COR-L47 (cell line): ENCODE measurements at regions not wholly inside any gene's neighbourhood (a gene's known extent, or its start where the extent isn't known, plus 50 kb on each side); places are given as distances from the start of the nearest gene placed in this dataset.

Experiments
- DNase-seq: peaks from one replicate; lab custom pipeline; 2025; lab: John Stamatoyannopoulos, UW

DNA sequence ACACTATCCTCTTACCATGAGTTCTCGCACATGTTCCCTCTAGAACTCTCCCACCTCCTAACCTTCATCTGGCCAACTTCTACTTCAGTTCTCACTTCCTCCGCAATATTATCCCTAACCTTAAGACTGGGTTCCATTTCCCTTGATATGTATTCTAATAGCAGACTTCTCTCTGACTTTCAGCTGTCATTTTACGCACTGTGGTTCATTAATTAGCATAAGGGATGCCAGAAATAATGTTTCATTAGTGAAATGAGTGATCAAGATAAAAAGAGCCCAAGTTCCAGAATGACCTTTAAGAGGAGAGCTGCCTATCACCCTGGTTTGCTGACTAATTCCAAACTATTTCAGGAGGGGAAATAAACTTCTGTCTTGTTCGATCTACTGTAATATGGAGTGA is 108.6 kb upstream of the CCDC150 start:
- DNase-seq: no peak

DNA sequence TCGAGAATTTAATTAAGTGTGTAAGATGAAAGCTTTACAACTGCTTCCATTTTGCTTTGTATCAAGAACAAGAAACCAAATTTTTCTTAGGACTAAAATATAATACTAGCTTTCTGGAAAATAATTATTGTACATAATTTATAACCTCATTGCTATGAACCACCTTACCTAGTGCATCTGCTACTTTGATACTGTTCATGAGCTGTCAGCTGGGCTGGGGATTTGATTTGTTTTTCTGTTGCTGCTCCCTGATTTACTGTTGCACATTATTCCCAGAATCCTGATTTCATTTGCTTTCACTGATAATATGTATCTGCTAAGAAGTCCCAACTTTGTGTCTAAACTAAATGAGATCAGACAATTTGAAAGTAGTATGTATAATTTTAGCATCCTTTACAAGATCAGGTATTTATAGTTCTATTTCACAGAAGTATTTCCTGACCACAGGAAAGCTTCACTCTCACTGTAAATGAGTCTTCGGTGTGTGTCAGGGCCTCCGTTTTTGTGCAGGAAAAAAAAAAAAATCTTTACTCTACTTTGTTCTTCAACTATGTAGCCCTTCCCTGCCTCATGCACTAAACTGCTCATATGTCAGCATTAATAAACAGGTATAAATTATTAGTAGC is 105.6 kb upstream of the CCDC150 start:
- DNase-seq: no peak

DNA sequence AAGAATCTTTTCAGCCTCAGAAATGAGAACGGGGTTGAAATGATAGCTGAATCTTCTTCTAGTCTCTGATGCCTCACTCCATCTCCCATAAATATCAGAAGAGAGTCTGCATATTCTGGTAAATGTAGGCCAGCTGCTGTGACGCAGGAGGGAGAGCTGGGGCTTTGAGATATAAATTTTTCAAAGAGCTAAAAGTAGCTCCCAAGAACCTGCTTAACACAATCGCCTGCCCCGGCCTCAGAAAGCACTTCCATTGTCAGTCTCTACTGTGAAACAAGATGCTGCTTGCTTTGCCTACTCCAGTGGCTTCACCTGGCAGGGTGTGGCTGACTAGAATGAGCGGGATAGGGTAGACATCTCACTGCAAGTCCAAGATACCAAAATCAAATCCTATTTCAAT is 105.0 kb upstream of the CCDC150 start:
- DNase-seq: no peak

DNA sequence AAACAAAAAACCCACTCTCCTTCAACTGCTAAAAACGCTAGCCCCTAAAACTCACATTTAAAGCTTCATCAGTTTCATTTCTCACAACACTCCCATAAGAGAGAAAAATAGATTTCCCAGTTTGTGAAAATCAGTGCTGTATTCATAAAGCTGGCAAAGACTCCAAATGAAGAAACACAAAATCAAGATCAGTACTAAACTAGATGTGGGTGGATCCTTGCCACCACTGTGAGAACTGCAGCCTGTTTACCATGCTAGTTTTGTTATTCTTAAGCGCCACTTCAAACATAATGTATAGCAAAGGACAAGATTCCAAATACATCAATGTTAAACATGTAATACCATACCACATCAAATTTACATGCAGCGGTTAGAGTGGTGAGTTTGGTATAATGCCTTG is 104.5 kb upstream of the CCDC150 start:
- no peak for DNase-seq

- DNase-seq: no peak
Measured at GRCh38 chr2:196535742-196536141, 103.8 kb upstream of the CCDC150 start.

- no peak for DNase-seq
Measured at GRCh38 chr2:196537311-196537710, 102.2 kb upstream of the CCDC150 start.

- no peak for DNase-seq
Measured at GRCh38 chr2:196538189-196538588, 101.3 kb upstream of the CCDC150 start.

DNA sequence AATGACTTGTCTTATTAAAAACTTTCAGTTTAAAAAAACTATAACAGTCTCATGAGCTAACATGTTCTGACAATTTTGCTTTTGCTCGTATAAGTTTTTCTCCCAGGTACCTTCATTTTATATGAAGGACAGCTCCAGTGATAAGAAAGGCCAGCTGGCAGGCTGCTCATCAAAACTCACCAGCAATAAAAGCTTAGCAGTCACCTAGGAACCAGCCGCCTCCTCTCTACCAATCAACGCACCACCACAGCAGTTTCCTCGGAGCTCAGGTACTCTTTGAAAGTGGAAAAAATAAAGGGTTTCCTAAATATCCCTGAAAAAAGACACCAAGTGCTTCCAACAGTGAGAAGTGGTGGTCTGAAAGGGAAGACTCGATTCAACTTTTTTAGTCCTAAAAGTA is 100.9 kb upstream of the CCDC150 start:
- no peak for DNase-seq

DNA sequence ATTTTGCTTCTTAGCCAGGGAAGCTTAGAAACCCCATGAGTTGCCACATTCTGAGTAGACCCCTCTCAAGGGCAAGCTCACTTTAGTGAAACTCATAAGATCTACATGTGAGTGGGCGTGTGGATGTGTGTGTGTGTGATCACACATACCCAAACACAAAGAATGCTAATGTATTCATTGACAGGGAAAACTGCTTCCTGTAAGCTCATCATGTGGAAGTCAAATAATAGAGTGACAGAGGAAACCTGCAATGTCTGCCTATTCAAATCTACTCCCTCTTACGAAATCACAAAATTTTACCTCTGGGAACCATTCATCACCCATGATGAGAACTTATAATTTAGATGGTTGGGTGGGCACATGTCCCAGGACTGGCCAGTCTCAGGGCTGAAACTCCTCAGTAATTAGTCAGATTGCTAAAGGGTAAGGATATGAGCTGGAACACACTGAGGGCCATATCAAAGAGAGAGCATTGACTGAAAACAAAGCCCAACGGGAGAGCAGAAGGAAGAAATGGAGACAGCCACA is 94.5 kb upstream of the CCDC150 start:
- DNase-seq: no peak

DNA sequence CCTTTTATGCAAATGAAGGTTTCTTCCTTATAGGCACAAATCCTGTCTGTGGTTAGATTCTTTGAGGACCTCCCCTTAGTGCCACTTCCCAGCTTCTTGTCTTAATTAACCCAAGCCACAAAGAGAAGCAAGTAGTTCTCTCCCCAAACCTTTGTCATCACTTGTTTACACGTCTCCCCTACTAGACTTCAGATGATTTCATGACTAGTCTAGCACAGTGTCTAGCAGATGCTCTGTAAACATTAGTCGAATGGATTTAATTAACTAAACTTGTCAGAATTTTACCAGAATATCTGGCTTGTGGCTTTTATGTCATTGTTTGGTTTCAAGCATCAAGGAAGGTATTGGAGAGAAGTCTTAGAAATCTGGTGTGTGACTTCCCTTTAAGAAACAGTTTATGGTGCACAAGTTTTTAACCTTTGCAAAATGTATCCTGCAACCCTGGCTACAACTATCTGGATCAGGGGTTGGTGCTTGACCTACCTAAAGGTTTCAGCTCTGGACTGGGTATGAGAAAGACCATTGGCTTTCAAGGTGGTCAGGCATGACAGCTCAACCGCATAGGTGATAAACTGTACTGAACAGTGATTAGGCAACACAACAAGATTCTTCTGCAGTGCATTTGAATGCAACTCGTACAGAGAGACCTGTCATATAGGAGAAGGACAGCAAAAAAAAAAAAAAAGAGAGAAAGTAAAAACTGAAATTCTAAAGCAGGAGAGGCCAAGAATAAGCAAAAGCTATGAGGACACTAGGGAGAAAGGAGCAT is 93.2 kb upstream of the CCDC150 start:
- DNase-seq: no peak

GRCh38 chr2:196549052-196549451 is 90.5 kb upstream of the CCDC150 start:
- DNase-seq: no peak

DNA sequence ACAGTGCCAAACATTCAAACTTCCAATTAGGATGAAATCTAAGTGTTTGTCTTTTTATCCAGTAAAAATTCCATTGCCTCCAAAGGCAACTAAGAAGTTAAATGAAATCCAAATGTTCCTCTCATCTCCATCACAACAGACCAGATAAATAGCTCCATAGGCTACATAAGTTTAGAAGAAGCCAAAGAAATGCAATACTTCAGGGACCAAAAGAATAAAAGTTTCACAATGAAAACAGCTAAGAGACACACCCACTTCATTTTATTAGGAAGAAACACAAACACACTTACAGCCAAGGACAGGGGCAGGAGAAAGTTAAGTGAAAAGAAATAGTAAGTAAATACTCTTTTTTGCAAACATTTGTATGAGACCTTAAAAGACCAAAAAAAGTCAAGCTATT is 88.5 kb upstream of the CCDC150 start:
- no peak for DNase-seq

- DNase-seq: no peak
Measured at GRCh38 chr2:196555161-196555560, 84.4 kb upstream of the CCDC150 start.

- DNase-seq: no peak
Measured at GRCh38 chr2:196555726-196556125, 83.8 kb upstream of the CCDC150 start.

- no peak for DNase-seq
Measured at GRCh38 chr2:196558497-196558896, 81.0 kb upstream of the CCDC150 start.

- DNase-seq: no peak
Measured at GRCh38 chr2:196563876-196564275, 75.6 kb upstream of the CCDC150 start.

GRCh38 chr2:196565106-196565765 is 74.3 kb upstream of the CCDC150 start:
- DNase-seq: no peak

DNA sequence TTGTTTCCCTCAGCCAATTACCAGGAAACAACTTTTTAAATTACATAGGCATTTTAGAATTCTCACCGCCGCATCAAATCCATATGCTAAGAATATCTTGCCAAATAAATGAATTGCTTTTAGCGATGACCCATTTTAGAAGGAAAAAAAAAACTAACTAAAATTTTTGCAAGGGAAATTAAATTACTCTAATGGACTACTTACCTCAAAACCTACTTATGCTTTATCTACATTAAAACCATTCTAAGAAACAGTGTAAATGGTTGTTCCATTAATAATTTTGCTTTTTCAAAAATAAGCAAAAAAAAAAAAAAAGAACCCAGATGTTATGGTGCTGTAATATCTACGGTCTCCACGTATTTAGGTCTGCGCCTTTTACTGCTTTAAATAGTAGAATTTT is 73.5 kb upstream of the CCDC150 start:
- no peak for DNase-seq

GRCh38 chr2:196566961-196567666 is 72.4 kb upstream of the CCDC150 start:
- DNase-seq: peak; percentile 12

- no peak for DNase-seq
Measured at GRCh38 chr2:196568506-196568905, 71.0 kb upstream of the CCDC150 start.

GRCh38 chr2:196584903-196585302 is 54.6 kb upstream of the CCDC150 start:
- DNase-seq: no peak

DNA sequence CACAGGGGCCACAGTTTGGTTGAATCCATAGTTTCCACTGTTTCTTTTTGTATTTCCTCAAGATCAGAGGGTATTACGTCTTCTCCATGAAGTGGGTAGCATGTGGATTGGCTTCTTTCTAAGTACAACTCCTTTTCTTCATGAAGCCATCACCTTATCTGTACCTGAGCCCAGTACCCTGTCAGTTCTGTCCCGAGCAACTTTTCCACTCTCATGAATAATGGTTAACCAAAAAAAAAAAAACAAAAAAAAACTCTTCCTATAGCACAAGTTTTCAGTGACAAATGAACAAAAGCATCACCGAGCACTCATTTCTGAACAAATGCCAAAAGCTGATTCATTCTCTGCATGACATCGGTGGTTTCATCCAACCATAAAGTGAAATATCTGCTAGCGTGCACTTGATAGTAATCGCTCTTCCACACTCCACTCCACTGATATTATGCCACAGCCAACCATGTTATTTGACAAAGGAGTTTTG is 53.0 kb upstream of the CCDC150 start:
- peak; percentile 62 for DNase-seq
